CD4-positive, alpha-beta T cell (primary cell): ENCODE measurements at regions not wholly inside any gene's neighbourhood (a gene's known extent, or its start where the extent isn't known, plus 50 kb on each side); places are given as distances from the start of the nearest gene placed in this dataset.

ENCODE experiments used
- ATAC-seq: fragments of 200-7000 bp; cut with Tn5 transposase; one replicate; pipeline ENCODE4 v1.10.0; 2022; ENCODE audit warnings: mild to moderate bottlenecking; ENCODE audit not compliant: poor library complexity
- CTCF ChIA-PET: fragments of 350-600 bp; sonication (Branson Sonifier 250); formaldehyde crosslinking; loops from one replicate; lab custom pipeline; 2021; ENCODE audit warnings: antibody characterized with exemption, inconsistent platforms; lab: Charles Lee
- POLR2A ChIA-PET: fragments of 350-600 bp; sonication (Branson Sonifier 250); formaldehyde crosslinking; loops from one replicate; lab custom pipeline; 2021; ENCODE audit warnings: antibody characterized with exemption, inconsistent platforms; lab: Charles Lee
- DNase-seq, 14 experiments: peaks; one replicate each; pipeline ENCODE4 v3.0.0-alpha.2; 2013 to 2020; ENCODE audit warnings: mixed read lengths in 2 of 14
- H3K27ac ChIP-seq, 2 donors: one replicate each; pipeline versions ENCODE4 v1.5.1 to v1.7.0; 2013; ENCODE audit warnings: low read length in 2 of 2, low read depth in 1 of 2, mild to moderate bottlenecking in 1 of 2
- H3K27me3 ChIP-seq, 2 experiments: 1 replicate in 1 of 2; 2 replicates in 1 of 2; pipeline versions ENCODE4 v1.6.1 to v1.7.0; 2013; ENCODE audit warnings: low read length in 2 of 2, control low read depth in 1 of 2, mild to moderate bottlenecking in 1 of 2, moderate library complexity in 1 of 2; ENCODE audit not compliant: insufficient read depth in 2 of 2, control insufficient read depth in 1 of 2
- H3K36me3 ChIP-seq: one replicate; pipeline ENCODE4 v1.6.1; 2013; ENCODE audit warnings: low read length, control low read depth; ENCODE audit not compliant: insufficient read depth
- H3K4me1 ChIP-seq: one replicate; pipeline ENCODE4 v1.6.1; 2013; ENCODE audit warnings: low read length, control low read depth; ENCODE audit not compliant: insufficient read depth
- H3K4me3 ChIP-seq: one replicate; pipeline ENCODE4 v1.5.1; 2013; ENCODE audit warnings: mild to moderate bottlenecking, low read length, moderate library complexity
- H3K9me3 ChIP-seq, 2 experiments: 1 replicate in 1 of 2; 2 replicates in 1 of 2; pipeline versions ENCODE4 v1.6.1 to v1.7.0; 2013; ENCODE audit warnings: low read length in 2 of 2, mild to moderate bottlenecking in 2 of 2, control low read depth in 1 of 2, moderate library complexity in 1 of 2; ENCODE audit not compliant: control insufficient read depth in 1 of 2, insufficient read depth in 1 of 2
- H3K27ac Mint-ChIP-seq: one replicate; pipeline ENCODE4 v1.8.0; 2020; ENCODE audit warnings: mixed read lengths
- H3K27me3 Mint-ChIP-seq: one replicate; pipeline ENCODE4 v1.8.0; 2021; ENCODE audit warnings: mixed read lengths
- H3K36me3 Mint-ChIP-seq: one replicate; pipeline ENCODE4 v1.8.0; 2021; ENCODE audit warnings: low read depth, mixed read lengths
- H3K4me1 Mint-ChIP-seq: one replicate; pipeline ENCODE4 v1.8.0; 2021; ENCODE audit warnings: low read depth, mixed read lengths
- H3K4me3 Mint-ChIP-seq: one replicate; pipeline ENCODE4 v1.8.0; 2020; ENCODE audit warnings: mild to moderate bottlenecking, mixed read lengths
- H3K9me3 Mint-ChIP-seq: one replicate; pipeline ENCODE4 v1.8.0; 2020; ENCODE audit warnings: mixed read lengths
- intact Hi-C, 2 experiments: fragments of 100-400 bp; cut with DNase I in 1 of 2; cut with micrococcal nuclease in 1 of 2; formaldehyde crosslinking; loops; one replicate each; pipeline versions ENCODE4 v1.15.1 to v1.9.0; 2023 to 2025; cut with DNase I, micrococcal nuclease
- TF ChIP-seq, protein P1 (sequence below): fragments of 200-600 bp; IDR thresholded peaks from one replicate; pipeline ENCODE4 v1.8.0; 2022; ENCODE audit warnings: antibody characterized with exemption, mild to moderate bottlenecking

DNA sequence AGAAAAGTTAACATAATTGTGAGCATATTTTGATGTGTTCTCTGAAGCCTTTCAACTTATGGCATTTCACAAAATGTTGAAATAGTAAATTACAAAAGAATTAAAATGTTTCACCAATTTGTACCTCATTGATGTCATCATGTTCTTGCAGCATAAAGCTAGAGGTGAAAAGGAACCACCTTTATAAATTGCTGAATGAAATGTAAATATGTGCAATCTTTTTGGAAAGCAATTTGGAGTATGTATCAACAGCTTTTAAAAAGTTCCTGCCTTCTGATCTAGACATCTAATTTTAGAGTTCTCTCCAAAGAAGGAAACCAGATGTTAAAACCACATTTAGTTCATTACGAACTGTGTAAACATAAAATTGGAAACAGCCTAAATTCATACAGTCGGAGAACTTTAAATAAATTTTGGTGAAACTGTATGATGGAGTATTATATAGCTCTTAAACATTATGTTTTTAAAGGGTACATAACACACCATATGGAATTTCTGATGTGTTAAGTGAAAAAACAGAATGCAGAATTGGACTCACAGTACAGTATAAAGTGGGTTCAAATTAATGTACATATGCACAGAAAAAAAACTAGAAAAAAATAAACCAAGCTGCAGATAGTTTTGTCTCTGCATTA is 311.2 kb upstream of the NAALADL2 start:
- TF ChIP-seq, protein P1, sequence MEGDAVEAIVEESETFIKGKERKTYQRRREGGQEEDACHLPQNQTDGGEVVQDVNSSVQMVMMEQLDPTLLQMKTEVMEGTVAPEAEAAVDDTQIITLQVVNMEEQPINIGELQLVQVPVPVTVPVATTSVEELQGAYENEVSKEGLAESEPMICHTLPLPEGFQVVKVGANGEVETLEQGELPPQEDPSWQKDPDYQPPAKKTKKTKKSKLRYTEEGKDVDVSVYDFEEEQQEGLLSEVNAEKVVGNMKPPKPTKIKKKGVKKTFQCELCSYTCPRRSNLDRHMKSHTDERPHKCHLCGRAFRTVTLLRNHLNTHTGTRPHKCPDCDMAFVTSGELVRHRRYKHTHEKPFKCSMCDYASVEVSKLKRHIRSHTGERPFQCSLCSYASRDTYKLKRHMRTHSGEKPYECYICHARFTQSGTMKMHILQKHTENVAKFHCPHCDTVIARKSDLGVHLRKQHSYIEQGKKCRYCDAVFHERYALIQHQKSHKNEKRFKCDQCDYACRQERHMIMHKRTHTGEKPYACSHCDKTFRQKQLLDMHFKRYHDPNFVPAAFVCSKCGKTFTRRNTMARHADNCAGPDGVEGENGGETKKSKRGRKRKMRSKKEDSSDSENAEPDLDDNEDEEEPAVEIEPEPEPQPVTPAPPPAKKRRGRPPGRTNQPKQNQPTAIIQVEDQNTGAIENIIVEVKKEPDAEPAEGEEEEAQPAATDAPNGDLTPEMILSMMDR, result no peak
- POLR2A ChIA-PET, result no interaction called here
- Histone ChIP-seq H3K36me3 (no peaks in the 10 kb centered on the region), H3K27ac (no peak overlapping the region), H3K27me3 (no peaks in the 10 kb centered on the region), H3K4me1 (no peaks in the 10 kb centered on the region), H3K9me3 (no peaks in the 10 kb centered on the region), H3K4me3 (no peak overlapping the region)
- no peak overlapping the region for H3K27ac Mint-ChIP-seq
- H3K4me1 Mint-ChIP-seq, result no peaks in the 10 kb centered on the region
- DNase-seq (no peak), ATAC-seq (no peak)
- no peaks in the 10 kb centered on the region for H3K36me3 Mint-ChIP-seq
- CTCF ChIA-PET, result no interaction called here
- no peaks in the 10 kb centered on the region for H3K9me3 Mint-ChIP-seq
- H3K27me3 Mint-ChIP-seq, result no peaks in the 10 kb centered on the region
- intact Hi-C loops, result no loop called here
- H3K4me3 Mint-ChIP-seq, result no peak overlapping the region

DNA sequence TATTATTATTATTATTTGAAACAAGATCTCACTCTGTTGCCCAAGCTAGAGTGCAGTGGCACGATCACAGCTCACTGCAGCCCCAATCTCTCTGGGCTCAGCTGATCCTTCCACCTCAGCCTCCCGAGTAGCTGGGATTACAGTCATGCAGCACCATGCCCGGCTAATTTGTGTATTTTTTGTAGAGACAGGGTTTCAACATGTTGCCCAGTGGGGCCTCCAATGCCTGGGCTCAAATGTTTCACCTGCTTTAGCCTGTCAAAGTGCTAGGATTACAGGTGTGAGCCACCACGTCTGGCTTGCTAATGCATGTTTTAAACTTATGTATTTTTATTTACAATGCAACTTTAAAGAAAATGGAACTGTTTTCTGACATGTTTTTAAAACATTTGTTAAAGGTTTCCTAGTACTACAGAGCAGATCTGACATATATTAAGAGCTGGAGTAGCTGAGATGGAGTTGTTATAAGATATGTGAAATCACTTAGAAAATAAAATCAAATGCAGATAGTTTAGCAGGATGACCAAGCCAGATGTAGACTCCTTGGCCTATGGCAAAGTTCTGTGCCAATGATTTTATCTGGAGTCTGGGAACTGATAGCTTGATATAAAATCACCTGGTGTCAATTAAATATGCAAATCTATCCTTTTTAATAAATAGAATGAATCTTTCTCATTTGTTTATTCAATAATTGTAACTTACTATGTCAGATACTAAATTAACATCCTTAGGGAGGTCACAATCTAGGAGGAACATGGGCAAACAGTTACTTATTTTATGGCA is 310.1 kb upstream of the NAALADL2 start:
- H3K4me3 Mint-ChIP-seq, result no peak overlapping the region
- ATAC-seq (no peak), DNase-seq (no peak)
- CTCF ChIA-PET, result interaction anchor here (1.1 kb wide), 1 partner anchor 19 kb away, joined by 3 read pairs; no protein-coding TSS in a partner anchor
- H3K36me3 Mint-ChIP-seq, result no peaks in the 10 kb centered on the region
- no peaks in the 10 kb centered on the region for H3K9me3 ChIP-seq
- H3K9me3 Mint-ChIP-seq, result no peaks in the 10 kb centered on the region
- H3K27me3 ChIP-seq, result no peaks in the 10 kb centered on the region
- no peak overlapping the region for H3K27ac Mint-ChIP-seq
- no peaks in the 10 kb centered on the region for H3K4me1 ChIP-seq
- H3K4me3 ChIP-seq, result no peak overlapping the region
- POLR2A ChIA-PET, result no interaction called here
- no peaks in the 10 kb centered on the region for H3K27me3 Mint-ChIP-seq
- intact Hi-C loops, result no loop called here
- H3K36me3 ChIP-seq, result no peaks in the 10 kb centered on the region
- TF ChIP-seq, protein P1, result no peak
- H3K27ac ChIP-seq, result no peak overlapping the region
- no peaks in the 10 kb centered on the region for H3K4me1 Mint-ChIP-seq

DNA sequence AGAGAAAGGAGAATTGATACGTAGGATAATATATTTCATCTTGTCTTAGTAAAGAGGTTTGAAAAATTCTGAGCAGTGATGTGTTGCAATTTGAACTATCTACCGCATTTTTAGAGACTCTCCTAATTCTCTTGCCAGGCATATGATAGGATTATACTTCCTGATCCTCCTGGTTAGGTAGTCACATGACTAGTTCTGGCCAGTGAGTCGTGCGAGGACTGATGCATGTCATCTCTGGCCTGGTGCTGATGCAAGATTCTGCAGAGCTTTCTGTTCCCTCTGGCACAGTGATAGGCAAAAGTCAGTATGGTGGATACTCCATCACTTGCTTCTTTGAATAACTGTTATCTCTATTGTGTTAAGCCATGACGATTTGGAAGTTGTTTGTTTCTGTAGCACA is 277.6 kb upstream of the NAALADL2 start:
- ChIA-PET CTCF (no interaction called here), POLR2A (no interaction called here)
- Mint-ChIP-seq H3K4me1 (no peaks in the 10 kb centered on the region), H3K4me3 (no peak overlapping the region), H3K36me3 (no peaks in the 10 kb centered on the region), H3K27me3 (no peaks in the 10 kb centered on the region), H3K9me3 (peaks cover 8% of the 10 kb centered on the region), H3K27ac (no peak overlapping the region)
- TF ChIP-seq, protein P1, result no peak
- intact Hi-C loops, result no loop called here
- H3K36me3 ChIP-seq, result no peaks in the 10 kb centered on the region
- H3K27me3 ChIP-seq, result no peaks in the 10 kb centered on the region
- H3K27ac ChIP-seq, result no peak overlapping the region
- H3K9me3 ChIP-seq, result no peaks in the 10 kb centered on the region
- DNase-seq (no peak), ATAC-seq (no peak)
- H3K4me3 ChIP-seq, result no peak overlapping the region
- H3K4me1 ChIP-seq, result no peaks in the 10 kb centered on the region
